ENCODE measurements at regions not wholly inside any gene's neighbourhood (a gene's known extent, or its start where the extent isn't known, plus 50 kb on each side); places are given as distances from the start of the nearest gene placed in this dataset.

- Histone ChIP-seq H3K36me3 (ENCODE audit: insufficient read depth, low read length) (no peaks in the 10 kb centered on the region), H4K20me1 (ENCODE audit: insufficient read depth, low read length) (no peaks in the 10 kb centered on the region), H2AFZ (ENCODE audit: low read length) (no peak overlapping the region), H3K79me2 (ENCODE audit: insufficient read depth, low read length) (no peaks in the 10 kb centered on the region), H3K27me3 (ENCODE audit: insufficient read depth, low read length) (no peaks in the 10 kb centered on the region), H3K4me1 (ENCODE audit: insufficient read depth, low read length) (no peaks in the 10 kb centered on the region), H3K4me2 (ENCODE audit: insufficient read depth, low read length) (no peak overlapping the region), H3K9me3 (ENCODE audit: low read depth, low read length) (no peaks in the 10 kb centered on the region), H3K4me3 (ENCODE audit: insufficient read depth, low read length) (no peak overlapping the region), H3K27ac (ENCODE audit: low read depth, low read length) (no peak overlapping the region)
- no peak for DNase-seq (ENCODE audit: insufficient read length, low spot score, missing footprints)
- peak; percentile 82 for TF ChIP-seq CTCF (IDR thresholded peaks at IDR 0.05; ENCODE audit: extremely low read depth, low read depth, low read length)
These were observed 212.2 kb downstream of the LYPLAL1 start for GRCh38 chr1:219385787-219386427.

GRCh38 chr1:219383281-219383680 lies 209.6 kb downstream of the LYPLAL1 start:
- Histone ChIP-seq H3K27ac (ENCODE audit: low read depth, low read length) (no peak overlapping the region), H3K36me3 (ENCODE audit: insufficient read depth, low read length) (no peaks in the 10 kb centered on the region), H4K20me1 (ENCODE audit: insufficient read depth, low read length) (no peaks in the 10 kb centered on the region), H3K27me3 (ENCODE audit: insufficient read depth, low read length) (no peaks in the 10 kb centered on the region), H2AFZ (ENCODE audit: low read length) (no peak overlapping the region), H3K4me3 (ENCODE audit: insufficient read depth, low read length) (no peak overlapping the region), H3K9me3 (ENCODE audit: low read depth, low read length) (no peaks in the 10 kb centered on the region), H3K4me1 (ENCODE audit: insufficient read depth, low read length) (no peaks in the 10 kb centered on the region), H3K4me2 (ENCODE audit: insufficient read depth, low read length) (no peak overlapping the region), H3K79me2 (ENCODE audit: insufficient read depth, low read length) (no peaks in the 10 kb centered on the region)
- TF ChIP-seq CTCF (IDR thresholded peaks at IDR 0.05; ENCODE audit: extremely low read depth, low read depth, low read length), result no peak
- DNase-seq (ENCODE audit: insufficient read length, low spot score, missing footprints), result no peak

- no peak overlapping the region for H3K4me3 ChIP-seq (ENCODE audit: insufficient read depth, low read length)
- no peaks in the 10 kb centered on the region for H3K9me3 ChIP-seq (ENCODE audit: low read depth, low read length)
- H3K27ac ChIP-seq (ENCODE audit: low read depth, low read length), result no peak overlapping the region
- H3K27me3 ChIP-seq (ENCODE audit: insufficient read depth, low read length), result no peaks in the 10 kb centered on the region
- no peak overlapping the region for H3K4me2 ChIP-seq (ENCODE audit: insufficient read depth, low read length)
- no peak for TF ChIP-seq CTCF (IDR thresholded peaks at IDR 0.05; ENCODE audit: extremely low read depth, low read depth, low read length)
- no peaks in the 10 kb centered on the region for H3K4me1 ChIP-seq (ENCODE audit: insufficient read depth, low read length)
- no peaks in the 10 kb centered on the region for H4K20me1 ChIP-seq (ENCODE audit: insufficient read depth, low read length)
- no peak for DNase-seq (ENCODE audit: insufficient read length, low spot score, missing footprints)
- H3K79me2 ChIP-seq (ENCODE audit: insufficient read depth, low read length), result no peaks in the 10 kb centered on the region
- H3K36me3 ChIP-seq (ENCODE audit: insufficient read depth, low read length), result no peaks in the 10 kb centered on the region
- no peak overlapping the region for H2AFZ ChIP-seq (ENCODE audit: low read length)
These were observed 207.7 kb downstream of the LYPLAL1 start for GRCh38 chr1:219381396-219381795.

- no peaks in the 10 kb centered on the region for H3K79me2 ChIP-seq (ENCODE audit: insufficient read depth, low read length)
- H3K4me3 ChIP-seq (ENCODE audit: insufficient read depth, low read length), result no peak overlapping the region
- TF ChIP-seq CTCF (IDR thresholded peaks at IDR 0.05; ENCODE audit: extremely low read depth, low read depth, low read length), result no peak
- H3K4me1 ChIP-seq (ENCODE audit: insufficient read depth, low read length), result no peaks in the 10 kb centered on the region
- DNase-seq (ENCODE audit: insufficient read length, low spot score, missing footprints), result no peak
- H2AFZ ChIP-seq (ENCODE audit: low read length), result no peak overlapping the region
- H3K4me2 ChIP-seq (ENCODE audit: insufficient read depth, low read length), result no peak overlapping the region
- no peaks in the 10 kb centered on the region for H4K20me1 ChIP-seq (ENCODE audit: insufficient read depth, low read length)
- H3K27me3 ChIP-seq (ENCODE audit: insufficient read depth, low read length), result no peaks in the 10 kb centered on the region
- no peaks in the 10 kb centered on the region for H3K9me3 ChIP-seq (ENCODE audit: low read depth, low read length)
- H3K36me3 ChIP-seq (ENCODE audit: insufficient read depth, low read length), result no peaks in the 10 kb centered on the region
- H3K27ac ChIP-seq (ENCODE audit: low read depth, low read length), result no peak overlapping the region
These were observed 206.8 kb downstream of the LYPLAL1 start for GRCh38 chr1:219380463-219380862.
